K562 (cell line): ENCODE measurements at regions not wholly inside any gene's neighbourhood (a gene's known extent, or its start where the extent isn't known, plus 50 kb on each side); places are given as distances from the start of the nearest gene placed in this dataset.

Source experiments
- ATAC-seq: fragments of 200-7000 bp; cut with Tn5 transposase; 3 replicates; pipeline ENCODE4 v1.9.1; 2020; ENCODE audit warnings: moderate library complexity
- BruUV-seq: library from RNA; stranded (reverse); fragments of 400-500 nt; replicated peaks from 2 replicates; lab custom pipeline; 2021; lab: Mats Ljungman, UMichigan
- CTCF ChIA-PET: fragments of 300-600 bp; formaldehyde crosslinking; extraction: SDS; loops from one replicate; lab custom pipeline; 2021; ENCODE audit warnings: low intra/inter-chr PET ratio; lab: Yijun Ruan, JAX
- POLR2A ChIA-PET: fragments of 300-600, 350-650 bp; sonication (Branson Sonifier 250); formaldehyde crosslinking; extraction: SDS; loops from one replicate; lab custom pipeline; 2021; ENCODE audit warnings: antibody characterized with exemption, inconsistent platforms; lab: Yijun Ruan, JAX
- DNase-seq, 4 experiments: peaks; one replicate each; pipeline versions ENCODE4 v3.0.0 to v3.0.0-alpha.2; 2011 to 2018; ENCODE audit warnings: low spot score in 3 of 4, mixed read lengths in 3 of 4; ENCODE audit errors: extremely low read depth in 1 of 4
- FAIRE-seq: peaks from 2 replicates; lab custom pipeline; 2011; peaks lifted over from hg19 to GRCh38; lab: Jason Lieb, UNC
- H2AFZ ChIP-seq: 2 replicates; pipeline ENCODE4 v1.6.0; 2011; ENCODE audit warnings: low read depth, low read length, control low read depth, inconsistent platforms
- H3K27ac ChIP-seq: fragments of 200-600 bp; 3 replicates; pipeline ENCODE4 v1.8.0; 2011; ENCODE audit warnings: low read depth, mild to moderate bottlenecking, control low read depth, inconsistent platforms, low read length, moderate library complexity, mixed read lengths; ENCODE audit errors: extremely low read depth
- H3K27me3 ChIP-seq, 2 experiments: fragments of 300-600 bp in 1 of 2; 2 replicates in 1 of 2; 3 replicates in 1 of 2; pipeline versions ENCODE4 v1.6.0 to v1.8.0; 2011; ENCODE audit warnings: inconsistent platforms in 2 of 2, low read length in 2 of 2, mild to moderate bottlenecking in 1 of 2, mixed read lengths in 1 of 2, moderate library complexity in 1 of 2; ENCODE audit not compliant: control insufficient read depth in 2 of 2, insufficient read depth in 2 of 2
- H3K36me3 ChIP-seq: fragments of 300-600 bp; 3 replicates; pipeline ENCODE4 v1.8.0; 2011; ENCODE audit warnings: mild to moderate bottlenecking, low read length, inconsistent platforms; ENCODE audit not compliant: control insufficient read depth, insufficient read depth
- H3K4me1 ChIP-seq, 2 experiments: fragments of 200-600 bp in 1 of 2; replicated peaks in 1 of 2; 2 replicates in 1 of 2; 3 replicates in 1 of 2; pipeline versions ENCODE4 v1.5.1 to v1.8.0; 2011; ENCODE audit warnings: inconsistent platforms in 2 of 2, low read length in 2 of 2, mild to moderate bottlenecking in 1 of 2, mixed read lengths in 1 of 2, moderate library complexity in 1 of 2; ENCODE audit not compliant: control insufficient read depth in 2 of 2, insufficient read depth in 2 of 2
- H3K4me2 ChIP-seq: 2 replicates; pipeline ENCODE4 v1.6.1; 2011; ENCODE audit warnings: low read length, control low read depth, inconsistent platforms, mixed read lengths; ENCODE audit not compliant: insufficient read depth
- H3K4me3 ChIP-seq: fragments of 200-600 bp; sonication (generic), shearing (Covaris generic); 2 replicates; pipeline ENCODE4 v1.5.1; 2016; ENCODE audit warnings: control low read depth, inconsistent platforms
- H3K79me2 ChIP-seq: fragments of 200-600 bp; 3 replicates; pipeline ENCODE4 v1.8.0; 2011; ENCODE audit warnings: low read length, inconsistent platforms; ENCODE audit not compliant: control insufficient read depth, insufficient read depth
- H3K9ac ChIP-seq, 2 experiments: 2 replicates each; pipeline versions ENCODE4 v1.6.0 to v1.6.1; 2011; ENCODE audit warnings: low read depth in 2 of 2, low read length in 2 of 2, control low read depth in 1 of 2, inconsistent platforms in 1 of 2, mild to moderate bottlenecking in 1 of 2, mixed read lengths in 1 of 2; ENCODE audit not compliant: insufficient read depth in 1 of 2
- H3K9me1 ChIP-seq: one replicate; pipeline ENCODE4 v1.6.0; 2011; ENCODE audit warnings: inconsistent platforms, mild to moderate bottlenecking, low read length, moderate library complexity; ENCODE audit not compliant: control insufficient read depth, insufficient read depth
- H3K9me3 ChIP-seq: replicated peaks from 2 replicates; pipeline ENCODE4 v1.5.1; 2011; ENCODE audit warnings: low read depth, low read length, inconsistent platforms; ENCODE audit not compliant: control insufficient read depth, insufficient read depth
- H4K20me1 ChIP-seq: replicated peaks from 2 replicates; pipeline ENCODE4 v1.6.1; 2011; ENCODE audit warnings: low read length, inconsistent platforms, mixed read lengths; ENCODE audit not compliant: control insufficient read depth, insufficient read depth
- C11orf30 ChIP-seq: fragments of 450-650 bp; IDR thresholded peaks from 2 replicates; pipeline ENCODE4 v1.6.1; 2016; ENCODE audit warnings: low read depth, mild to moderate bottlenecking
- CC2D1A ChIP-seq: fragments of 450-650 bp; IDR thresholded peaks from 2 replicates; pipeline ENCODE4 v1.6.1; 2017; ENCODE audit warnings: mild to moderate bottlenecking
- FOXP1 ChIP-seq: sonication (generic); formaldehyde crosslinking; IDR thresholded peaks from 2 replicates; pipeline ENCODE4 v1.8.0; 2022; ENCODE audit warnings: mild to moderate bottlenecking, missing genetic modification reagents
- KLF16 ChIP-seq: IDR thresholded peaks from 2 replicates; pipeline ENCODE4 v1.6.1; 2016; ENCODE audit warnings: antibody characterized with exemption
- MYBL2 ChIP-seq, 2 experiments: fragments of 450-650 bp in 1 of 2; sonication (generic) in 1 of 2; formaldehyde crosslinking in 1 of 2; IDR thresholded peaks; 2 replicates each; pipeline versions ENCODE4 v1.6.1 to v1.8.1; 2017 to 2022; ENCODE audit warnings: borderline replicate concordance in 1 of 2, inconsistent platforms in 1 of 2, low read depth in 1 of 2, mild to moderate bottlenecking in 1 of 2, missing genetic modification reagents in 1 of 2, moderate library complexity in 1 of 2
- NEUROD1 ChIP-seq: fragments of 150-350 bp; IDR thresholded peaks from 2 replicates; pipeline ENCODE4 v1.6.1; 2014; ENCODE audit warnings: borderline replicate concordance, low read length, low read depth; ENCODE audit not compliant: partially characterized antibody
- PCBP1 ChIP-seq: fragments of 200-400 bp; formaldehyde crosslinking; IDR thresholded peaks from 2 replicates; pipeline ENCODE4 v1.6.1; 2018; ENCODE audit warnings: mild to moderate bottlenecking, low read depth, low read length; ENCODE audit not compliant: poor library complexity, severe bottlenecking
- POLR2AphosphoS5 ChIP-seq: IDR thresholded peaks from 2 replicates; pipeline ENCODE4 v1.6.1; 2011; ENCODE audit warnings: mild to moderate bottlenecking, low read depth, low read length, moderate library complexity; ENCODE audit not compliant: control insufficient read depth, insufficient read depth
- SNIP1 ChIP-seq: fragments of 450-650 bp; IDR thresholded peaks from 2 replicates; pipeline ENCODE4 v1.7.1; 2017; ENCODE audit warnings: low read depth, mild to moderate bottlenecking
- TBL1XR1 ChIP-seq, 2 experiments: IDR thresholded peaks; 2 replicates each; pipeline ENCODE4 v1.6.1; 2012; ENCODE audit warnings: improper control_type of control experiment in 2 of 2, low read length in 2 of 2, mild to moderate bottlenecking in 1 of 2
- ZC3H8 ChIP-seq: fragments of 450-650 bp; IDR thresholded peaks from 2 replicates; pipeline ENCODE4 v1.6.1; 2017
- ZNF395 ChIP-seq: fragments of 200-800 bp; sonication (Bioruptor generic); IDR thresholded peaks from 2 replicates; pipeline ENCODE4 v1.6.1; 2017; ENCODE audit warnings: missing genetic modification characterization, missing compliant biosample characterization
- ZNF584 ChIP-seq: fragments of 200-800 bp; sonication (Bioruptor generic); IDR thresholded peaks from 2 replicates; pipeline ENCODE4 v1.6.1; 2016; ENCODE audit warnings: low read depth, mild to moderate bottlenecking, missing genetic modification characterization, missing compliant biosample characterization
- ZNF695 ChIP-seq: fragments of 450-650 bp; formaldehyde crosslinking; IDR thresholded peaks from 2 replicates; pipeline ENCODE4 v1.4.0; 2020; ENCODE audit warnings: mild to moderate bottlenecking, moderate library complexity
- ZNF75A ChIP-seq: fragments of 450-650 bp; formaldehyde crosslinking; IDR thresholded peaks from 2 replicates; pipeline ENCODE4 v1.4.0; 2020; ENCODE audit warnings: mild to moderate bottlenecking
- whole genome bisulfite sequencing: fragments of 100-300 bp; shearing (Covaris generic); methylation state at CpG from one replicate; pipeline ENCODE4 v1.1.6; 2016; ENCODE audit warnings: low coverage, mixed read lengths; ENCODE audit not compliant: insufficient coverage; ENCODE audit errors: missing lambda C conversion rate; 5-methylcytosine and 5-hydroxymethylcytosine counted together
- in situ Hi-C: fragments of 300-500 bp; cut with MboI; formaldehyde crosslinking; loops from 4 replicates; pipeline ENCODE4 v1.15.0; 2018; ENCODE audit warnings: inconsistent platforms, mixed read lengths
- intact Hi-C: fragments of 100-400 bp; cut with micrococcal nuclease; formaldehyde crosslinking; loops from 2 replicates; pipeline ENCODE4 v1.14.2; 2022
- TF ChIP-seq, protein P1 (sequence below): sonication (generic); formaldehyde crosslinking; IDR thresholded peaks from 2 replicates; pipeline ENCODE4 v1.8.0; 2023; ENCODE audit warnings: mild to moderate bottlenecking, missing genetic modification reagents
- TF ChIP-seq, protein P2 (sequence below): fragments of 250-450 bp; sonication (Bioruptor Pico); IDR thresholded peaks from 2 replicates; pipeline ENCODE4 v1.9.0; 2021; ENCODE audit warnings: mild to moderate bottlenecking

- TF ChIP-seq, protein P1, sequence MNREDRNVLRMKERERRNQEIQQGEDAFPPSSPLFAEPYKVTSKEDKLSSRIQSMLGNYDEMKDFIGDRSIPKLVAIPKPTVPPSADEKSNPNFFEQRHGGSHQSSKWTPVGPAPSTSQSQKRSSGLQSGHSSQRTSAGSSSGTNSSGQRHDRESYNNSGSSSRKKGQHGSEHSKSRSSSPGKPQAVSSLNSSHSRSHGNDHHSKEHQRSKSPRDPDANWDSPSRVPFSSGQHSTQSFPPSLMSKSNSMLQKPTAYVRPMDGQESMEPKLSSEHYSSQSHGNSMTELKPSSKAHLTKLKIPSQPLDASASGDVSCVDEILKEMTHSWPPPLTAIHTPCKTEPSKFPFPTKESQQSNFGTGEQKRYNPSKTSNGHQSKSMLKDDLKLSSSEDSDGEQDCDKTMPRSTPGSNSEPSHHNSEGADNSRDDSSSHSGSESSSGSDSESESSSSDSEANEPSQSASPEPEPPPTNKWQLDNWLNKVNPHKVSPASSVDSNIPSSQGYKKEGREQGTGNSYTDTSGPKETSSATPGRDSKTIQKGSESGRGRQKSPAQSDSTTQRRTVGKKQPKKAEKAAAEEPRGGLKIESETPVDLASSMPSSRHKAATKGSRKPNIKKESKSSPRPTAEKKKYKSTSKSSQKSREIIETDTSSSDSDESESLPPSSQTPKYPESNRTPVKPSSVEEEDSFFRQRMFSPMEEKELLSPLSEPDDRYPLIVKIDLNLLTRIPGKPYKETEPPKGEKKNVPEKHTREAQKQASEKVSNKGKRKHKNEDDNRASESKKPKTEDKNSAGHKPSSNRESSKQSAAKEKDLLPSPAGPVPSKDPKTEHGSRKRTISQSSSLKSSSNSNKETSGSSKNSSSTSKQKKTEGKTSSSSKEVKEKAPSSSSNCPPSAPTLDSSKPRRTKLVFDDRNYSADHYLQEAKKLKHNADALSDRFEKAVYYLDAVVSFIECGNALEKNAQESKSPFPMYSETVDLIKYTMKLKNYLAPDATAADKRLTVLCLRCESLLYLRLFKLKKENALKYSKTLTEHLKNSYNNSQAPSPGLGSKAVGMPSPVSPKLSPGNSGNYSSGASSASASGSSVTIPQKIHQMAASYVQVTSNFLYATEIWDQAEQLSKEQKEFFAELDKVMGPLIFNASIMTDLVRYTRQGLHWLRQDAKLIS, result no peak
- TF ChIP-seq POLR2AphosphoS5 (no peak), PCBP1 (no peak)
Measured at GRCh38 chr5:104312481-104312880, 749.9 kb upstream of the NUDT12 start (continued).

DNA sequence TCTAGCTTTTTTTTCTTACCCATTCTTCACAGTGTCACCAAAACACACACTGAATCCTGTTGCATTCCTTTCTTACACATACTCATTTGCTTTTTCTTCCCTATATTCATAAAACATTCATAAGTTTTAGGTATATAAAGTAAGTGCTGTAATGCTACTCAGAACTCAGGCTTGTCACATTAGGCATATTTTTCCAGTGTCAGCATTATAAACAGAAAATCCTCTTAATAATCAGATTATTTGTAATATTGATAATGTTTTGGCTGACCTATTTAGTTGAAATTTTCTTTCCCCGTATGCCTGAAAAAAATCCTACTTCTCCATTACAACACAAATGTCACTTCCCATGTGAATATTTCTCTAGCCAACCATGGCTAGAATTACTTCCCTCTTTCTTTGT, 743.0 kb upstream of the NUDT12 start:
- Histone ChIP-seq H3K27me3 (no peaks in the 10 kb centered on the region), H3K79me2 (no peaks in the 10 kb centered on the region), H4K20me1 (no peaks in the 10 kb centered on the region), H3K4me2 (no peak overlapping the region), H3K4me3 (no peak overlapping the region), H2AFZ (no peak overlapping the region), H3K36me3 (no peaks in the 10 kb centered on the region), H3K9me3 (no peaks in the 10 kb centered on the region), H3K9me1 (no peaks in the 10 kb centered on the region), H3K27ac (no peak overlapping the region), H3K9ac (no peak overlapping the region), H3K4me1 (no peaks in the 10 kb centered on the region)
- POLR2A ChIA-PET, result no interaction called here
- ATAC-seq (no peak), FAIRE-seq (no peak), DNase-seq (no peak)
- CTCF ChIA-PET, result no interaction called here
- intact Hi-C loops (no loop called here), in situ Hi-C loops (no loop called here)
- TF ChIP-seq ZNF395 (CRISPR knock-in tag) (no peak), ZNF584 (CRISPR knock-in tag) (no peak), KLF16 (no peak), ZNF695 (CRISPR knock-in tag) (no peak), NEUROD1 (no peak), FOXP1 (CRISPR knock-in tag) (no peak), SNIP1 (no peak), CC2D1A (no peak), ZNF75A (CRISPR knock-in tag) (no peak), TBL1XR1 (IDR thresholded peaks at IDR 0.05; ENCODE audit: low read length in 2 of 2) (no peak), ZC3H8 (no peak), C11orf30 (no peak), MYBL2 (IDR thresholded peaks at IDR 0.05; ENCODE audit: low read depth) (no peak), MYBL2 (CRISPR knock-in tag; IDR thresholded peaks at IDR 0.05; ENCODE audit: borderline replicate concordance) (no peak)
- TF ChIP-seq, protein P2, sequence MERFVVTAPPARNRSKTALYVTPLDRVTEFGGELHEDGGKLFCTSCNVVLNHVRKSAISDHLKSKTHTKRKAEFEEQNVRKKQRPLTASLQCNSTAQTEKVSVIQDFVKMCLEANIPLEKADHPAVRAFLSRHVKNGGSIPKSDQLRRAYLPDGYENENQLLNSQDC (CRISPR knock-in tag), result no peak
- 24% methylated on average over 1 of the region's 1 CpG for WGBS
- no TSS peak for BruUV-seq
